Neutrophil (primary cell): ENCODE measurements at regions not wholly inside any gene's neighbourhood (a gene's known extent, or its start where the extent isn't known, plus 50 kb on each side); places are given as distances from the start of the nearest gene placed in this dataset.

Experiments
- H3K27ac ChIP-seq: fragments of 200-600 bp; sonication (generic); 2 replicates; pipeline ENCODE4 v1.5.1; 2016; ENCODE audit warnings: mild to moderate bottlenecking, moderate library complexity
- H3K27me3 ChIP-seq: fragments of 200-600 bp; sonication (generic); 2 replicates; pipeline ENCODE4 v1.6.0; 2016; ENCODE audit warnings: mild to moderate bottlenecking
- H3K36me3 ChIP-seq: fragments of 200-600 bp; sonication (generic); 2 replicates; pipeline ENCODE4 v1.5.1; 2017
- H3K4me1 ChIP-seq, 2 experiments: fragments of 200-600 bp in 1 of 2; sonication (generic) in 1 of 2; 1 replicate in 1 of 2; 2 replicates in 1 of 2; pipeline versions ENCODE4 v1.5.1 to v1.6.1; 2013 to 2016; ENCODE audit warnings: low read depth in 1 of 2, low read length in 1 of 2, mild to moderate bottlenecking in 1 of 2, moderate library complexity in 1 of 2; ENCODE audit not compliant: control insufficient read depth in 1 of 2, insufficient read depth in 1 of 2
- H3K4me3 ChIP-seq, 2 experiments: fragments of 200-600 bp in 1 of 2; sonication (generic) in 1 of 2; 1 replicate in 1 of 2; 2 replicates in 1 of 2; pipeline ENCODE4 v1.5.1; 2013 to 2016; ENCODE audit warnings: low read depth in 1 of 2, low read length in 1 of 2, mild to moderate bottlenecking in 1 of 2, moderate library complexity in 1 of 2
- H3K9me3 ChIP-seq: fragments of 200-600 bp; sonication (generic); 2 replicates; pipeline ENCODE4 v1.5.1; 2016
- CTCF ChIP-seq: fragments of 200-600 bp; sonication (generic); IDR thresholded peaks from 2 replicates; pipeline ENCODE4 v1.5.1; 2016; ENCODE audit warnings: antibody characterized with exemption

GRCh38 chr13:82439159-82439904 lies 1442.9 kb downstream of the SLITRK1 start:
- TF ChIP-seq CTCF, result no peak
- Histone ChIP-seq H3K9me3 (no peaks in the 10 kb centered on the region), H3K27me3 (no peaks in the 10 kb centered on the region), H3K27ac (no peak overlapping the region), H3K4me3 (no peak overlapping the region), H3K36me3 (no peaks in the 10 kb centered on the region), H3K4me1 (no peaks in the 10 kb centered on the region)

DNA sequence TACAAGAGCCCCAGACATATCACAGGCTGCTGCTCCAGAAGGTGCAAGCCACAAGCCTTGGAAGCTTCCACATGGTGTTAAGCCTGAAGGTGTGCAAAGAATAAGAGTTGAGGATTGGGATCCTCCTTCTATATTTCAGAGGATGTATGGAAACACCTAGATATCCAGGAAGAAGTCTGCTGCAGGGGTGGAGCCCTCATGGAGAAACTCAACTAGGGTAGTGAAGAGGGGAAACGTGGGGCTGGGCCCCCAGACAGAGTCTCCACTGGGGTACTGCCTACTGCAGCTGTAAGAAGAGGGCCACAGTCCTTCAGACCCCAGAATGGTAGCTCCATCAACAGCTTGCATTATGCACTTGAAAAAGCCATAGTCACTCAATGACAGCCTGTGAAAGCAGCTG lies 1444.0 kb downstream of the SLITRK1 start:
- no peaks in the 10 kb centered on the region for H3K9me3 ChIP-seq
- no peak for TF ChIP-seq CTCF
- H3K36me3 ChIP-seq, result no peaks in the 10 kb centered on the region
- H3K4me1 ChIP-seq, result no peaks in the 10 kb centered on the region
- no peak overlapping the region for H3K4me3 ChIP-seq
- no peak overlapping the region for H3K27ac ChIP-seq
- no peaks in the 10 kb centered on the region for H3K27me3 ChIP-seq

- Histone ChIP-seq H3K36me3 (no peaks in the 10 kb centered on the region), H3K4me1 (no peaks in the 10 kb centered on the region), H3K9me3 (no peaks in the 10 kb centered on the region), H3K4me3 (no peak overlapping the region), H3K27me3 (no peaks in the 10 kb centered on the region), H3K27ac (no peak overlapping the region)
- no peak for TF ChIP-seq CTCF
Observed at GRCh38 chr13:82436099-82436585, 1446.1 kb downstream of the SLITRK1 start.

DNA sequence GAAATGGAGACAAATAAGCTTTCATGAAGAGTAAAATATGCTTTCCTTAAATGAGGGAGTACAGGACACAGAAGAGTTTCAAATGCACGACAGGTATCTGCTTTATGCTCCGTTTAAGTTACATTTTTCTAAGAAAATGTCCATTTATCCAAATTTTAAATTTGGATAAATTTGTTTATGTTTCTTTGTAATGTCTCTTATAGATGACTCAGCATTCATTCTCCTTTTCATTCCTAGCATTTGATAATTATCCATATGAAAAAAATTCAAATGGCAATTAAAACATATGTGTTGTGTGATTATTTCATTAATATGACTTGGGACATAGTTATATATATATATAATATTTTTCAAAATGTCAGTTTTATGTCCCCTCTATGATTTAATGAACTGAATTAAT lies 1449.3 kb downstream of the SLITRK1 start:
- H3K27me3 ChIP-seq, result no peaks in the 10 kb centered on the region
- H3K36me3 ChIP-seq, result no peaks in the 10 kb centered on the region
- TF ChIP-seq CTCF, result no peak
- no peaks in the 10 kb centered on the region for H3K9me3 ChIP-seq
- H3K4me3 ChIP-seq, result no peak overlapping the region
- no peak overlapping the region for H3K27ac ChIP-seq
- no peaks in the 10 kb centered on the region for H3K4me1 ChIP-seq

DNA sequence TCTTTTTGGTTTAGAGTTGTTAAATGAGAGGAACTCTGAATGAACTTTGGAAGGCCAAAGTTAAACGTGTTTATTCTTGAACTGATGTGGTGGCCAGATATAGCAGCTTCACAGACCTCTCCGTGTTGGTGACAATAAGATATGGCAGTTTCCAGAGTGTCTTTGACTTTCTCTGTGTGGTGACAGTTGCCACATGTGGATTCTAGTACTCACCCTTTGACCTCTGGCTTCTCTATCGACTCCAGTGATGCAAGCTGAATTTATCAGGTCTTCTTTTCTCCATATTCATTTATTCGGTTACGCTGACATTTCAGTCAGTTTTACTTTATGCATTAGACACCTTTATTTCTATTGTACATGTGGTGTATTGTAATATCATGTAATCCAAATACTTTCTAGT lies 1469.5 kb downstream of the SLITRK1 start:
- Histone ChIP-seq H3K36me3 (no peaks in the 10 kb centered on the region), H3K4me1 (no peaks in the 10 kb centered on the region), H3K27me3 (no peaks in the 10 kb centered on the region), H3K4me3 (no peak overlapping the region), H3K27ac (no peak overlapping the region), H3K9me3 (no peaks in the 10 kb centered on the region)
- no peak for TF ChIP-seq CTCF
